GM21717 (cell line): ENCODE measurements at regions not wholly inside any gene's neighbourhood (a gene's known extent, or its start where the extent isn't known, plus 50 kb on each side); places are given as distances from the start of the nearest gene placed in this dataset.
"Not testable (repeated sequence)": the region's sequence is repeated elsewhere in the genome, so short reads cannot be mapped to it uniquely, and the experiment has no call there.

Experiments
- ATAC-seq: cut with Tn5 transposase; IDR thresholded peaks from one replicate; pipeline ENCODE4 v1.9.1; 2021; ENCODE audit warnings: mild to moderate bottlenecking, moderate library complexity; ENCODE audit not compliant: unreplicated experiment

DNA sequence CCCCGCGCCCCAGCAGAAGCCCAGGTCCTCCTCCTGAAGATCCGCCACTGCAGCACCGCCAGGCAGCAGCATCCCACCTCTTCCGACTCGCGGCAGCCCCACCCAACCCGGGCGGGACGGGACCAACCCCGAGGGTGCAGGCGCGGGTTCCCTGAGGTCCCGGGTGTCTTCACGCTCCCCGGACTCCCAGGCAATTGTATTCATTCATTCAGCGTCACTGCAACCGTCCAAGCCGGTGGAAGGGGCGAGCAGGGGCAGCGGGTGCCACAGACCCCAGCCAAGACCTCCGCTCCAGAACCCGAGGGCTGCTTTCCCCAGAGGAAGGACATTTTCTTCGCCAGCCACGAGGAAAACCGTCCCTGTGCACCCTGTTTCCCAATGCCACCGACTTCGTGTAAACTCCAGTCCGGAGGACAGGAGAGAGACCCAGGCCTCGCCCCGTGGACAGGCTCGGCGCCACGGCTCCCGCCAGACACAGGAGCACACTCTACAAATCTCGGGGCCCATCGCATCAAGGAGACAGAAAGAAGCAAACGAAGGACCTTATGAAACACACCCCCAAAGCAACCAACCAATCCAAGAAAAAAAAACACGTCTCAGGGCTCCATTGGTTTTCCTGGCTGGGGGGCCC, 1471.5 kb downstream of the FOXD4L5 start:
- not testable (repeated sequence) for ATAC-seq

DNA sequence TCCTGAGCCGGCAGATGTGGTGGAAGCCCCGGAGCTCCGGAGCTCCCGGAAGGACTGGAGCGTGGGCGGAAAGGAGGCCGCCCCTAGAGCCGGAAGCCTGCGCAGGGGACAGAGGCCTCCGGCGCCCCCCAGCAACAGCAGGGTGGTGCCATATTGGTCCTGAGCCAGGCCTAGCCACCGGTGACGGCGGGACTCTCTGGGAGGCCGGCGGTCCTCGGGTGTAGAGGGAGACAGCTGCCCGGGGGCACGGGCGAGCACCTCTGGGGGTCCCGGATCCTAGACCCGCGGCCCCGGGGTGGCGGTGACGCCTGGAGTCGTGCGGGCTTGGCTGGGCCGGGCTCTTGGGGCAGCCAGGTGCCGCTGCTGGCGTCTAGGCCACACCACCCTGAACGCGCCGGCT, 1472.2 kb downstream of the FOXD4L5 start:
- peak; percentile 51 for ATAC-seq

DNA sequence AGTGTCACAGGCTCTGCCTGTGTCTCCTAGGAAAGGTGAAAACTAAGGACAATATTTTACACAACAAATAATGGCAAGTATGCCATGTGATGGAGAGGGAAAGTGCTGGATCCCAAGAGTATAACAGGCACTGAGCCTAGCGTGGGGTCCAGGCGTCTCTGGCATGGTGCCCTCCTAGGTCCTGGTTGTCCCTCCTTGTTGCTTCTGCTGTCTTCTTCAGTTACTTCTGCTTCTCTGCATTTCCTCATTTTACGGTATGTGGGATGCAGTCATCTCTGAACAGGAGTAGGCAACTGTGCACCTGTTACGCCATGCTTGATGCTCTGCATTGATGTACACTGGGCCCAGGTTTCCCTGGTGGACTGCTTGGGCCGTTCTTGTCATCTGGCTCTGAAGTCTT, 1480.8 kb downstream of the FOXD4L5 start:
- not testable (repeated sequence) for ATAC-seq

DNA sequence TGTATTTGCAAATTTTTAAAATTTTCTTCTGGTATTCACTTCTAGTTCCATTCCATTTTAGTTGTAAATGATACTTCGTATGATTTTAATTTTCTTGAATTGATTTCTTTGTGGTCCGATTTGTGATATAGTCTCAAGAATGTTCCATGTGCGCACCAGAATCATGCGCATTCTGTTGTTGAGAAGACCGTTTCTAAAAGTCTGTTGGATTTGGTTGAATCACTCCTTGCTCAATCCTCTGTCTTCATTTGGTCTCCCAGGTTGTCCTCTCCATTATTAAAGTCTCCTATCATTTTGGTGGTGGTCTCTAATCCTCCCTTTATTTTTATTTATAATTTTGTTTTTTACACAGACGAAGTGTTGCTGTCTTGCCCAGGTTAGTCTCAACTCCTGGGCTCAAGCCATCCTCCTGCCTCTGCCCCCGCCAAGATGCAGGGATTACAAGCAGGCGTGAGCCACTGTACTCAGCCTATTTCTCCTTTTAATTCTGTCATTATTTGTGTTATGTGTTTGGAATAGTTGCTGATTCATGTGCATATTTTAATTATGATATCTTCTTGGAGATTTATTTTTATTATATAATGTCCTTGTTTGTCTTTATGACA, 1490.8 kb downstream of the FOXD4L5 start:
- ATAC-seq: not testable (repeated sequence)

DNA sequence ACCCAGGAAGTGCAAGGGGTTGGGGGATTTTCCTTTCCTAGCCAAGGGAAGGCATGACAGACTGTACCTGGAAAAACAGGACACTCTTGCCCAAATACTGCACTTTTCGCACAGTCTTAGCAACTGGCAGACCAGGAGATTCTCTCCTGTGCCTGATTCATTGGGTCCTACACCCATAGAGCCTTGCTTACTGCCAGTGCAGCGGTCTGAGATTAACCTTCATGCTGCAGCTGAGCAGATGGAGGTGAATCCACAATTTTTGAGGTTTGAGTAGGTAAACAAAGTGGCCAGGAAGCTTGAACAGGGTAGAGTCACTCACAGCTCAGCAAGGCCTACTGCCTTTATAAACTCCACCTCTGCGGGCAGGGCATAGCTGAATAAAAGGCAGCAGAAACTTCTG, 1497.6 kb downstream of the FOXD4L5 start:
- ATAC-seq: not testable (repeated sequence)

DNA sequence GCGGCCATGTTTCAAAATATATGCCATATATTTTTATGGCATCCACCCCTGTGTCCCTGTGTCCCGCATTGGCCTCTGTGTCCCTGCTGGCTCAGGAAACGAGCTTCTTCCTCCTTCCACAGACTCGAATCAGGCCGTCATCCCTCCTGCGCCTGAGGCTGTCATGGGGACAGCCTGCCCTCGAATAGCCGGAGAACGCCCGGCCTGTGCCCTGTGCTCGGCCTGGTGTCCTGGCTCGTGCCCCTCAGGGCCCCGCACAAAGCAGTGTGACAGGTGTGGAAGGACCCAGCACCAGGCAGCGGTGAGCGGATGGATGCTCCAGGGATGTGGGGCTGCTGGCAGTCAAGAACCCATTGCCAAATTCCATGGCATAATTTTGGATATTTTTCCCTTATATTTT, 1500.0 kb downstream of the FOXD4L5 start:
- ATAC-seq: not testable (repeated sequence)

DNA sequence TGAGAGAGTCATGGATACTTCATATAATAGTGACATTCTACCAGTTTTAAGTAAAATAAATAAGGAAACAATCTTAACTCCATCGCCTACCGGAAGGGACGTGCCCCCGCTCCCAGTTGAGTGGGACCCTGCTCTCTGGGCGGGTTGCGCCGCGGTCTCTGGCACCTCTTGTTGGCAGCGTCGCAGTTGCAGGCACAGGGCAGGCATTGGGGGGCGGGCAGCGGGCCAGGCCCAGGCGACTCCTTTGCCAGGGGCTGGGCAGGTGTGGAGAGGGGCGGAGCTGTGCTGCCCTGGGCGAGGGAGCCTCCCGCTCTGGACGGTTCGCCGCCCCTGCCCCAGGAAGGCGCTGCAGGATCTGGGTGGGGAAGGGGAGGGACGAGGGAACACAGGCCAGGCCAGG, 1500.6 kb downstream of the FOXD4L5 start:
- ATAC-seq: not testable (repeated sequence)

DNA sequence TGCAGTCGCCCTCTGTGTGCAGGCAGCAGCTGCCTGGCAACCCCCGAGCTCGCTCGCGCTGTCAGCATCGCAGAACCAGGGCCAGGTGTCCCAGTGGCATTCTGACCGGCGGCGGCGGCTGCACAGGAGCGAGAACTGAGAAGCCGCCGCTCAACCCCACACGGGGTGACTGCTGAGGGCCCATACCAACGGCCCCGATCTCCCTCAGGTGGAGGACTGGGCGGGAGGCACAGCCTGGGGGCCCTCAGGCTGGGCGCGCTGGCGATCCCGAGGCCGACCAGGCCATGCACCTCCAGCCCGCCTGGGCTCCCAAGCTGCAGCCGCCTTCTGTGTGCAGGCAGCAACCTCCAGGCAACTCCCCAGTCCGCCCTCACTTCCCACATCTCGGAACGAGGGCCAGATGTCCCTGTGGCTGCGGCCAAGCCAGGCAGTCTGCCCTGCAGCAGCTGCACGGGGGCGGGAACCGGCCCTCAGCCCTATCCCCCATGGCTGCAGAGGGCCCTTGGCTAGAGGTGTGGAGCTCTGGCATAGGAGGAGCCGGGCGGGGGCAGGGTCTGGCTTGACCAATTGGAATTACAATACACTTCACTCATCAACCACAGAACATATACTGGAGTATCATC, 1503.1 kb downstream of the FOXD4L5 start:
- ATAC-seq: peak; percentile 40

DNA sequence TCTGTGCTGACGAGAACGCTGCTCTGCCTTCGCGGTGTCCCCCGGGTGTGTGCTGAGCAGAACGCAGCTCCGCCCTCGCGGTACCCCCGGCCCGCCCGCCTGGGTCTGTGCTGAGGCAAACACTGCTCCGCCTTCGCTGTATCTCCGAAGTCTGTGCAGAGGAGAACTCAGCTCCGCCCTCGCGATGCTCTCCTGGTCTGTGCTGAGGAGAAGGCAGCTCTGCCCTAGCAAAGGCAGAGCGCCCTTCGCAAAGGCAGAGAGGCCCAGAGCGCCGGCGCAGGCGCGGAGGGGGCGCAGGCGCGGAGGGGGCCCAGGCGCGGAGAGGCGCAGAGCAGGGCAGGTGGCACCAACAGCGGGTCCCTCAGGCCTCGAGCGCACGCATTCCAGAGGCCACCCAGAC, 1503.6 kb downstream of the FOXD4L5 start:
- ATAC-seq: peak; percentile 99

DNA sequence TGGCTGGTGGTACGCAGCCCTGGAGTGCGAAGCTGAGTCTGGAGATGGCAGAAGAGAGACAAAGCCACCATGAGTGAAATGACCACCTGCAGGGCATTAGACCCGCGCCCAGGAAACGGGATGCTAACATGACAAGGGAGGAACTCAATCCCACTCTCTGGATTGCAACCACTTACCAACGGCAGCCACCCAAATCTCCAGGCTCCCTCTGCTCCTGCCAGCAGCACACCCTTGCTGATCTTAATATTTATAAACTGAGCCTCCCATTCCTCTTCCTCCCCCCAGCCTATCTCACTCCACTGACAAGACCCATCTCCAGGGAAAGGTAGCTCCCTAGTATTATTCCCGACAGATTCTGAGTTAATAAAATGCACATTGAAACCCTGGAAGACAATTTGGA, 1508.8 kb downstream of the FOXD4L5 start:
- ATAC-seq: not testable (repeated sequence)

DNA sequence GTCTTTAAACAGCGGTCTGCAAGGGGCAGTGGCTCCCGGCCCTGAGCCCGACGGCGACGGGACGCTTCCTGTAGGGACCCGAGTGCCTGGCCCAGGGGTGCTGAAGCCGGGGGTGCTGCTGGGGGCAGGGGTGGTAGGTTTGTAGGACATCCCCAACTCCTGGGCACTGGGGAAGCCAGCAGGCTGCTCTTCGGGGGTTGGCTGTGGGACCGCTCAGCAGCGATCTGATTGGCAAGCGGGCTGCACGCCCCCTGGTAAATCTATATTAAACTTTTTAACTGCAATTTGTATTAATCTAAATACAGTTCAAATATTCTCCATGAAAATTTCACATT, 1510.0 kb downstream of the FOXD4L5 start:
- not testable (repeated sequence) for ATAC-seq

DNA sequence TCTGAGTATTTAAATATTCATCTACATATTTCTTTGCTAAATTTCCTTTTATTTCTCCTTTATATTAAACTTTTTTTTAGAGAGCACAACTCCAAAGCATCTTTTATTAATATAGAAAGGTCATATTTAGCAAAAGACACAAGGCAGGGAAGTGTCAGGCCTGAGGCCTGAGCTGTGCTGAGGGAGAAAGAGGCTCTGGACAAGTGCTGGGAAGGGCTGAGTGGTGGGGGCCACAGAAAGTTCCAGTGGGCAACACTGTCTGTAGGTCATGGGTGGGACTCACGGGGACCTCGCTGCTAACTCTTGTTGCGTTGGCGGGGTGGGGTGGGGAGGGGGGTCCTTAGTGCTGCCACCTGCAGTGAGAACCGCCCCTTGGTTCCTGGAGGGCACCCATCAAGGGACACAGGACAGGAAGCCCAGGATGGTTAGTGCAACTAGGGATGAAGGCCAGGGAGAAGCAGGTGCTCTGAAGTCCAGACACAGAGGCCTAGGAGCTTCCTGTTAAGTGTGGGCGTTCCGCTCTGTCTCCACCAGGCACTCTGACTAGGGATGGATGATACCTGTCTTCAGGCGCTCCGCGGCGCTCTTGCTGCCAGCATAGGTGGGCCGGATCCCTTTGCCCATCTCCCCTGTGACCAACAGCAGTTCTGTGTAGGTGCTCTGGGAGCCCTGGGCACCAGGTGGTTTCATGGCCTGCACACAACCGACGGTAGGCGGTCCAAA, 1510.5 kb downstream of the FOXD4L5 start:
- ATAC-seq: not testable (repeated sequence)

DNA sequence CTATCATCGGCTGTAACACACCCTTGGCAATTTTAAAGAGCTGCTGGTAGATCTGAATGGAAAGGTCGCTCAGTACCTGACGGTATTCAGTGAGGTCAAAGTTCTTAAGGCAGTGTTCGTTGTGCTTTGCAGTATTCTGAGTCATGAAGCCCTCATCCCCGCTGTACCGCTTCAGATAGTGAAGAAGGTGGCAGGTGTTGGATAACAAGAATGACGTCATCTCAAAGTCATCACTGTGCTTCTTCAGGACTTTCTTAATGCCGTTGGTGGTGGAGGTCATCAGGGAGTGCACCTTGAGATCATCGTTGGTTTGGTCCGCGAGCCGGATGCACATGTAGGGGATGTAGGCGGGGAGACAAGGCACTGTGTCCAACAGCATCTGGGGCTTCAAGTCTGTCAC, 1522.8 kb downstream of the FOXD4L5 start:
- ATAC-seq: not testable (repeated sequence)

DNA sequence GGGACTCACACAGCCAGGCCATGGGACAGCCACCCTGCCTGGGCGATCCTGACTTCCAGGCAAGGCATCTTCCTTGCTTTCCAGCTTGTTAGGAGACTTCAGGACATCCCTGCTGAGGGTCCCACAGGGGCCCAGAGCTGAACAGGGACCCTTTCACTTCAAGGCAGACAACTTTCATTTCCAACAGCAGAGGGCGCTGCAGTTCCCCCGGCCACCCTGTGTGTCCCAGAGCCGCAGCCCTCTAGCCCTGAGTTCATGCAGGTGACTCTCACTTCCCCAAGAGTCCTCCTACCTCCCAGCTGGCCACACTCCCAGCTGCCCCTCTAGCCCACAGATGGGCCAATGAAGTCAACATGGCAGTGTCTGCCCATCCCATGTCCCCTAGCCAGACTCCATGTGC, 1556.0 kb downstream of the FOXD4L5 start:
- not testable (repeated sequence) for ATAC-seq

DNA sequence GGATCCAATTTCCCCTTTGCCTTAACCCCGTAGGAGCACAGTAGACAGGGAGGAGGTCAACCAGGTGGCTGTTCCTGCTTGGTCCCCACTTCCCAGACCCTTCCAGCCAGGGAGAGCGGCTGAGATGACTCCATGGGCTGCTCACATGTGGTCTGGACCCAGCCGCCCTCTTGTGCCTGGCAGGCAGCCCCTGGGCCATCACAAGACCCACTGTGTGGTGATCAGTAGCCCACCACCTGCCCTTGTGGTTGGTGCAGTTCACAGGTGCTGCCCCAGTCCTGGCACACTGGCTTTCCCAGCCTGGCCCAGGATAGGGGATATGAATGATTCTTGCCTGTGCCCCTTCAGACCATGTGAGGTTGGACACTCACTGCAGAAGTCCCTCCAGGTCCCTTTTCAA, 1556.7 kb downstream of the FOXD4L5 start:
- ATAC-seq: no peak

DNA sequence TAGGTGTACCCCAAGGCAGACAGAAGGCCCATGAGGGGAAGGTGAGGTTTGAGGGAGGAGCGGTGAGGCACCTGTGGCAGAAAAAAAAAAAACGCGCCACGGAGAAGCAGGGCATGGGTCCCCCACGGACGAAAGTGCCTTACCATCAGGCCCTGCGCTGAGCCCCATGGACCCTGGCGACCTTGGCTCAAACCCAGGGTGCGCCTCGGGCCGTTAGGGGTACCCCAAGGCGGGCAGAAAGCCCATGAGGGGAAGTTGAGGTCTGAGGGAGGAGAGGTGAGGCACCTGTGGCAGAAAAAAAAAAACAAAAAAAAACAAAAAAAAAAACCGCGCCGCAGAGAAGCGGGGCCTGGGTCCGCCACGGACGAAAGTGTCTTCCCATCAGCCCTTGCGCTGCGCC, 1576.7 kb downstream of the FOXD4L5 start:
- ATAC-seq: not testable (repeated sequence)

DNA sequence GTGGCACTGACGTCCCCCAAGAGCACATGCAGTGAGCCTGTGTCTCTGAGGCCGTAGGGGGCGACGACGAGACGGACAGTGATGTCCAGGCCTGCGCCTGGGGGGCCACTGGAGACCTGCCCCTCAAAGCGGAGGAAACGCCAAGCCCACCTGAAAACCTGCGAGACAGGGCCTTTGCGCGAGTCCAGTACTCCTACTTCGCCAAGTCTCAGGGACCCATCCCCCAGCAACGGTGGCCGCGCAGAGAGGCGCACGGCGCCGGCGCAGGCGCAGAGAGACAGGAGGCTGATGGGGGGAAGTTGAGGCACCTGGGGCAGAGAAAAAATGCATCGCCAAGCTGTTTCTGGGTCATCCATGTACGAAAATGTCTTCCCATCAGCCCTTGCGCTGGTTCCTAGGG, 1580.6 kb downstream of the FOXD4L5 start:
- ATAC-seq: not testable (repeated sequence)

DNA sequence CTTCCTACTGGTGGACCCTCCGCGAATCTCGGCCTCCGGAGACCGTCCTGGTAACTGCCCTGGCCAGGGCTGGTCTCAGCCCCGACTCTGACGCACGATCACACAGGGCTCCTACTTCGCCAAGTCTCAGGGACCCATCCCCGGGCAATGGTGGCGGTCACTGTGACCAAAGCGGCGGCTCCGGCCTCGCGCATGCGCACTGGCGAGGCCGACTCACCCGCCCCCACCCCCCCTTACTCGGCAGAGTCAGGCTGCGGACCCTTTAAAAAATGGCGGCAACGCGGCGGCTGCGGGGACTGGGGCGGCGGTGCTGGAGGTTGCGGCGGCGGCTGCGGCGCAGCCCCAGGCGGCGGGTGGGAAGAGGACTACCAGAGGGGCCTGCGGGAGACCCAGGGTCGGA, 1581.3 kb downstream of the FOXD4L5 start:
- ATAC-seq: not testable (repeated sequence)

DNA sequence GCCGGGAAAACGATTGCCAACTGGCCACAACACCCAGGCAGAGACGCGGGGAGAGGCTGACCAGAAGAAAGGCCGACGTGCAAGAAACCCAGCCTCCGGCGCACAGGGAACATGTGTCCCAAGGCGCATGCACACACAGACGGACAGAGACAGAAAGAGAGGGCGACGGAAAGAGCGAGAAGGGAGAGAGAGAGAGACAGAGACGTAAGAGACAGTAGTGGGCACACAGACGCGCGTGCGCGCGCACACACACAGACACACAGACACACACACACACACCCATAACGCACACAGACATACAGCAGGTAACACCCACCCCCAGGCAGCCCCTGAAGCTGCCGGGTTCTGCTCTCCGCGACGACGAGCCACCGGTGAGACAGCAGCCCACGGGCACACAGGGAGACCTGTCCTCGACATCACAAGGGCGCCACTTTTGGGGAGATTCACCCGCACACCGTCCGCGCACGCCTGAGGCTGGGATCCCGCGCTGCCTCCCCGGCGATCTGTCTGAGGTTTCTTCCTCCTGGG, 1581.8 kb downstream of the FOXD4L5 start:
- ATAC-seq: not testable (repeated sequence)
